Trophoblast cell (in vitro differentiated cells and primary cell): ENCODE measurements at regions not wholly inside any gene's neighbourhood (a gene's known extent, or its start where the extent isn't known, plus 50 kb on each side); places are given as distances from the start of the nearest gene placed in this dataset.

Source experiments
- DNase-seq, 2 donors: peaks; one replicate each; pipeline ENCODE4 v3.0.0-alpha.2; 2016
- H2AFZ ChIP-seq: 2 replicates; pipeline ENCODE4 v1.6.1; 2013; ENCODE audit warnings: low read length, moderate library complexity, mild to moderate bottlenecking; ENCODE audit not compliant: insufficient read depth, poor library complexity
- H2AK5ac ChIP-seq: 2 replicates; pipeline ENCODE4 v1.6.1; 2013; ENCODE audit warnings: mild to moderate bottlenecking, low read length
- H2BK120ac ChIP-seq: 2 replicates; pipeline ENCODE4 v1.6.1; 2013; ENCODE audit warnings: low read length, mild to moderate bottlenecking, moderate library complexity; ENCODE audit not compliant: insufficient read depth, poor library complexity
- H2BK12ac ChIP-seq: 2 replicates; pipeline ENCODE4 v1.6.1; 2013; ENCODE audit warnings: mild to moderate bottlenecking, low read length, moderate library complexity
- H2BK5ac ChIP-seq: 2 replicates; pipeline ENCODE4 v1.6.1; 2013; ENCODE audit warnings: low read length, low read depth, moderate library complexity, mild to moderate bottlenecking; ENCODE audit not compliant: poor library complexity
- H3K14ac ChIP-seq: 2 replicates; pipeline ENCODE4 v1.6.1; 2013; ENCODE audit warnings: mild to moderate bottlenecking, low read length
- H3K18ac ChIP-seq: 2 replicates; pipeline ENCODE4 v1.6.1; 2013; ENCODE audit warnings: mild to moderate bottlenecking, low read length
- H3K23ac ChIP-seq: 2 replicates; pipeline ENCODE4 v1.6.1; 2013; ENCODE audit warnings: low read length
- H3K27ac ChIP-seq: 2 replicates; pipeline ENCODE4 v1.5.1; 2013; ENCODE audit warnings: low read depth, mild to moderate bottlenecking, inconsistent platforms, low read length, moderate library complexity
- H3K27me3 ChIP-seq: 2 replicates; pipeline ENCODE4 v1.6.1; 2013; ENCODE audit warnings: inconsistent platforms, mild to moderate bottlenecking, low read length, moderate library complexity; ENCODE audit not compliant: insufficient read depth
- H3K36me3 ChIP-seq, 2 experiments: 1 replicate in 1 of 2; 2 replicates in 1 of 2; pipeline ENCODE4 v1.6.1; 2013; ENCODE audit warnings: low read length in 2 of 2, mild to moderate bottlenecking in 2 of 2, moderate library complexity in 1 of 2; ENCODE audit not compliant: insufficient read depth in 2 of 2, control insufficient read depth in 1 of 2
- H3K4ac ChIP-seq: 2 replicates; pipeline ENCODE4 v1.6.1; 2013; ENCODE audit warnings: low read depth, mild to moderate bottlenecking, low read length, moderate library complexity
- H3K4me1 ChIP-seq, 2 experiments: 1 replicate in 1 of 2; 2 replicates in 1 of 2; pipeline ENCODE4 v1.6.1; 2013; ENCODE audit warnings: low read length in 2 of 2, mild to moderate bottlenecking in 2 of 2, moderate library complexity in 1 of 2; ENCODE audit not compliant: insufficient read depth in 2 of 2, control insufficient read depth in 1 of 2
- H3K4me2 ChIP-seq: 2 replicates; pipeline ENCODE4 v1.6.1; 2013; ENCODE audit warnings: inconsistent platforms, mild to moderate bottlenecking, low read length, moderate library complexity
- H3K4me3 ChIP-seq: 2 replicates; pipeline ENCODE4 v1.5.1; 2013; ENCODE audit warnings: mild to moderate bottlenecking, low read depth, low read length, inconsistent platforms
- H3K79me1 ChIP-seq: one replicate; pipeline ENCODE4 v1.6.1; 2013; ENCODE audit warnings: low read length
- H3K79me2 ChIP-seq: 2 replicates; pipeline ENCODE4 v1.6.1; 2013; ENCODE audit warnings: low read length, mild to moderate bottlenecking; ENCODE audit not compliant: control insufficient read depth, insufficient read depth, poor library complexity
- H3K9ac ChIP-seq: 2 replicates; pipeline ENCODE4 v1.6.1; 2013; ENCODE audit warnings: mild to moderate bottlenecking, low read length
- H3K9me3 ChIP-seq: 2 replicates; pipeline ENCODE4 v1.6.1; 2013; ENCODE audit warnings: low read depth, mild to moderate bottlenecking, control low read depth, inconsistent platforms, low read length; ENCODE audit not compliant: insufficient read depth
- H4K12ac ChIP-seq: 2 replicates; pipeline ENCODE4 v1.6.1; 2013; ENCODE audit warnings: low read depth, mild to moderate bottlenecking, low read length, moderate library complexity
- H4K8ac ChIP-seq: 2 replicates; pipeline ENCODE4 v1.6.1; 2013; ENCODE audit warnings: low read depth, mild to moderate bottlenecking, low read length, moderate library complexity
- H4K91ac ChIP-seq: one replicate; pipeline ENCODE4 v1.6.1; 2013; ENCODE audit warnings: low read depth, mild to moderate bottlenecking, low read length, moderate library complexity
- WGBS: extraction: QIAGEN DNeasy Blood & Tissue Kit; methylation state at CpG from one replicate; pipeline ENCODE4 v1.1.7; 2013; ENCODE audit warnings: missing lambda C conversion rate; ENCODE audit not compliant: insufficient read length, insufficient coverage; ENCODE audit errors: extremely low coverage; 5-methylcytosine and 5-hydroxymethylcytosine counted together

DNA sequence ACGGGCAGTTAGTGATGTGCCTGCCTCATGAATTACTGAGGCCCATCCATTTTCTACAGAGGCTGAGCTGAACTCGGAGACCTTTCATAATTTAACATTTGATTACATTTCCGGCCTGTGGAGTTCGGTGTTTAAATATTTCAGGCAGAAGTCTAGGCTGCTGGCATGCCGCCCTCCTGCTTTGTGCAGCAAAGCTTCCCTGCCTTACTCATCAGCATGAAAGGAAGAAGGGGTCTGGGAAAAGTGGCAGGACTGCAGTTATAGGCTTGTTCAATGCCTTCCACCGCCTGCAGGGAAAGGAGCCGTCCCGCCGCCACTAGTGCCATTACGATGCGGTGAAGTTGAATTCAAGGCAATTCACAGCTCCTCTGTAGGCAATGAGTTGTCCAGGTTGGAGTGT, 527.9 kb downstream of the NPHP4 start:
- Histone ChIP-seq H2AFZ (no peak overlapping the region), H4K8ac (no peak overlapping the region), H3K79me1 (no peaks in the 10 kb centered on the region), H3K9ac (no peak overlapping the region), H2AK5ac (no peak overlapping the region), H3K27me3 (no peaks in the 10 kb centered on the region), H3K4me2 (no peak overlapping the region), H3K79me2 (no peaks in the 10 kb centered on the region), H3K4me1 (no peaks in the 10 kb centered on the region), H4K91ac (no peak overlapping the region), H3K18ac (no peak overlapping the region), H3K27ac (no peak overlapping the region), H3K9me3 (peaks cover 6% of the 10 kb centered on the region), H3K23ac (no peak overlapping the region), H2BK5ac (no peak overlapping the region), H3K4ac (no peak overlapping the region), H3K14ac (no peak overlapping the region), H3K4me3 (no peak overlapping the region), H3K36me3 (no peaks in the 10 kb centered on the region), H2BK12ac (no peak overlapping the region), H2BK120ac (no peak overlapping the region), H4K12ac (no peak overlapping the region)
- no peak for DNase-seq
- no CpG with 5 or more reads among the region's 11 CpGs for WGBS

DNA sequence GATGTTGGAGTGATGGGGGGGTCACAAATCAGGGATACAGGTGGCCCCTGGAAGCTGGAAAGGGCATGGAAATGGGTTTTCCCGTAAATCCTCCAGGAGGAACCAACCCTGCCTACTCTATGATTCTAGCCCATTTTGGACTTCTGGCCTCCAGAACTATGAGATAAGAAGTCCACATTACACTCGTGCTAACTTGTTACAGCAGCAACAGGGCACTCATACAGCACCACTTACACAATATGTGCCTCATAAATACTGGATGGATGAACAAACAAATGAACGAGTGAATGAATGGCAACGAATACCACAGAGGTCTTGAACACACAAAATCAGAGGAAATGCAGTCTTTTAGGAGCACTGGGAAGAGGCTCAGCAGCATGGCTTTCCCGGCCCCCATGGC, 531.3 kb downstream of the NPHP4 start:
- Histone ChIP-seq H3K79me1 (no peaks in the 10 kb centered on the region), H3K9ac (no peak overlapping the region), H3K18ac (no peak overlapping the region), H3K4ac (no peak overlapping the region), H3K27ac (no peak overlapping the region), H3K4me3 (no peak overlapping the region), H2AK5ac (no peak overlapping the region), H4K12ac (no peak overlapping the region), H3K79me2 (no peaks in the 10 kb centered on the region), H3K14ac (no peak overlapping the region), H2BK120ac (no peak overlapping the region), H4K8ac (no peak overlapping the region), H3K23ac (no peak overlapping the region), H3K4me2 (no peak overlapping the region), H3K27me3 (no peaks in the 10 kb centered on the region), H4K91ac (no peak overlapping the region), H3K9me3 (peaks cover 1% of the 10 kb centered on the region), H3K36me3 (no peaks in the 10 kb centered on the region), H3K4me1 (no peaks in the 10 kb centered on the region), H2AFZ (no peak overlapping the region), H2BK5ac (no peak overlapping the region), H2BK12ac (no peak overlapping the region)
- no CpG with 5 or more reads among the region's 5 CpGs for WGBS
- DNase-seq, result no peak

DNA sequence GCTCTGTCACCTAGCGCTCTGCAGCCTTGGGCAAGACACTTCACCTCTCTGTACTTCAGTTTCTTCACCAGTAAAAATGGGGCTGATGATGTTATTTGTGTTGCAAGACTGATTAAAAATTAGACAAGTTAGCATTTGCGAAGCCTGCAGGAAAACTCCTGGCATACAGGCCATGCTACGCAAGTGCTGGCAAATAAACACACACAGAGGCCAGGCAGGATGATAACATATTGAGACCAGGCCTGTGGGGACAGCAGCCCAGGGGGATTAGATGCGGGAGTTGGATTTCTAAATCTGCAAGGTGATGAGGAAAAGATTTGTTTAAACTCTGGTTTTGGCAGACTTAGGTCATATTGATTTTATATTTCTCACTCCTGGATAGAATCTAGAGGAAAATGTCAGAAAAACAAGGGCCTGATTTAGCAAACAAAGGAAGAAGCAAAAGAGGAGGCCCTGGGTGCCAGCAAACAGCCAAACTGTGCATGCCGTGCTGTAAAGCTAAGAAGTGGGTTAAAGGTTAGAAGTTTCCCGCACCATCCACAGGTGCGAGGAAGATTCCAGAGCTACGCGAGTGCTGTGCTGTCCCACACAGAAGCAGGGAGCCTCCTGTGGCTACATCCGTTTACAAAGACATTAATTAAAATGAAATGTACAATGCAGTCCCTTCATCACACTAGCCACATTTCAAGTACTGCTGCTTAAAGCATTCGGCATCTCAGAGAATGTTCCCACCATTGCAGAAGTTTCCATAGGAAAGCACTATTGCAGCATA, 532.2 kb downstream of the NPHP4 start:
- DNase-seq, result no peak
- Histone ChIP-seq H3K4me3 (no peak overlapping the region), H4K91ac (no peak overlapping the region), H3K9ac (no peak overlapping the region), H2AK5ac (no peak overlapping the region), H3K4ac (no peak overlapping the region), H3K27ac (no peak overlapping the region), H4K12ac (no peak overlapping the region), H3K18ac (no peak overlapping the region), H3K36me3 (no peaks in the 10 kb centered on the region), H3K27me3 (no peaks in the 10 kb centered on the region), H3K14ac (no peak overlapping the region), H3K79me2 (no peaks in the 10 kb centered on the region), H4K8ac (no peak overlapping the region), H2AFZ (no peak overlapping the region), H3K79me1 (no peaks in the 10 kb centered on the region), H3K4me1 (no peaks in the 10 kb centered on the region), H2BK120ac (no peak overlapping the region), H2BK12ac (no peak overlapping the region), H3K4me2 (no peak overlapping the region), H2BK5ac (no peak overlapping the region), H3K23ac (no peak overlapping the region), H3K9me3 (peaks cover 1% of the 10 kb centered on the region)
- WGBS, result no CpG with 5 or more reads among the region's 11 CpGs

DNA sequence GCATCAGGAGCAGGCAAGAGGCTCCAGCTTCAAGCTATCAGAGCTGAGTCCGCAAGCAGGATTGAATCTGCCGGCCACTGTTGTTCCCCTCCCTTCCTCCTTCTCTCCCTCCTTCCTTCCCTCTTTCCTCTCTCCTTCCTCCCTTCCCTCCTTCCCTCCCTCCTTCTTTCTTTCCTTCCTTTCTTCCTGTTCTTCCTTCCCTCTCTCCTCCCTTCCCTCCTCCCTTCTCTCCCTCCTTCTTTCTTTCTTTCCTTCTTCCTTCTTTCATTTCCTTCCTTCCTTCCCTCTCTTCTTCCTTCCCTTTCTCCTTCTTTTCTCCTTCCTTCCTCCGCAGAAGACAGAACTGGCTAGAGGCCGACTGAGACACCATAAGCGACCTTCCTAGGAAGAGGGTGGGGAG, 534.0 kb downstream of the NPHP4 start:
- no peak overlapping the region for H3K4me2 ChIP-seq
- no peak overlapping the region for H2BK12ac ChIP-seq
- no peaks in the 10 kb centered on the region for H3K4me1 ChIP-seq
- no peak overlapping the region for H3K27ac ChIP-seq
- peaks cover 1% of the 10 kb centered on the region for H3K9me3 ChIP-seq
- WGBS, result no CpG with 5 or more reads among the region's 5 CpGs
- no peak overlapping the region for H3K23ac ChIP-seq
- no peak overlapping the region for H3K14ac ChIP-seq
- H3K9ac ChIP-seq, result no peak overlapping the region
- H3K79me1 ChIP-seq, result no peaks in the 10 kb centered on the region
- H4K12ac ChIP-seq, result no peak overlapping the region
- H3K36me3 ChIP-seq, result no peaks in the 10 kb centered on the region
- H3K4ac ChIP-seq, result no peak overlapping the region
- H3K79me2 ChIP-seq, result no peaks in the 10 kb centered on the region
- H2BK120ac ChIP-seq, result no peak overlapping the region
- no peak overlapping the region for H2AK5ac ChIP-seq
- no peak overlapping the region for H4K91ac ChIP-seq
- H2AFZ ChIP-seq, result no peak overlapping the region
- H2BK5ac ChIP-seq, result no peak overlapping the region
- DNase-seq, result no peak
- no peak overlapping the region for H3K18ac ChIP-seq
- no peak overlapping the region for H4K8ac ChIP-seq
- H3K27me3 ChIP-seq, result no peaks in the 10 kb centered on the region
- H3K4me3 ChIP-seq, result no peak overlapping the region
